Fibroblast of skin of back (primary cell): ENCODE measurements at regions not wholly inside any gene's neighbourhood (a gene's known extent, or its start where the extent isn't known, plus 50 kb on each side); places are given as distances from the start of the nearest gene placed in this dataset.
A peak's percentile ranks its signal among the peaks of the same experiment; 100 is the strongest.

Source experiments
- DNase-seq: peaks from one replicate; pipeline ENCODE4 v3.0.0-alpha.2; 2013

DNA sequence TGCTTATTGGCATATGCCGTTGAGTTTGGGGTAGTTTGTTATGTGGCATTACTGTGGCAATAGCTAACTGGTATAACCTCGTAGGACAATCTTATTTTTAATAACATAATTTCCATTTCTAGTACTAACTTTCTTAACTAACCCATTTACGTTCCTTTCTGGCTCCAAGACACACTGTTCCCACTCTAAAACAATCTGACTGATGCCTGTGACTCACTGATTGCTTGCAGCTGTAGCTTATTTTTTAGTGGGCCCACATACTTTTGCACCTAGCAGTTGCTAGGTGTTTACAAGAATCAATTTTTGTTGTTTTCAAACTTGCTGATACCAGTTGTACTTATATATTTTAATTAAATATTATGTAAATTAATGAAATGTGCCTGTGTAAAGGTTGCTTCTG, 52.2 kb downstream of the FAT3 start:
- DNase-seq, result peak; percentile 54

DNA sequence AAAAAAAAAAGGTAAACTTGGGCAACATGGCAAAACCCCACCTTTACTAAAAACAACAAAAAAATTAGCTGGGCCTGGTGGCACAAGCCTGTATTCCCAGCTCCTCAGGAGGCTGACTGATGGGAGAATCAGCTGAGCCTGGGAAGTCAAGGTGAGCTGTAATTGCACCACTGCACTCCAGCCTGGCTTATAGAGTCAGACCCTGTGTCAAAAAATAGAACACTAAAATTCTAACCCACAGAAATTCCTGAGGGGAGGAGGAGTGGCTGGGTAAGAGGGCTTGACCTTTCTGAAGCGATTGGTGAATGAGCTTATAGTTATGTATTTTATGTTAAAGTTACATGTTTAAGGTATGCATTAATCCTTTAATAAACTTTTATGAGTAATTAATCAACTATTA, 53.3 kb downstream of the FAT3 start:
- peak; percentile 60 for DNase-seq

DNA sequence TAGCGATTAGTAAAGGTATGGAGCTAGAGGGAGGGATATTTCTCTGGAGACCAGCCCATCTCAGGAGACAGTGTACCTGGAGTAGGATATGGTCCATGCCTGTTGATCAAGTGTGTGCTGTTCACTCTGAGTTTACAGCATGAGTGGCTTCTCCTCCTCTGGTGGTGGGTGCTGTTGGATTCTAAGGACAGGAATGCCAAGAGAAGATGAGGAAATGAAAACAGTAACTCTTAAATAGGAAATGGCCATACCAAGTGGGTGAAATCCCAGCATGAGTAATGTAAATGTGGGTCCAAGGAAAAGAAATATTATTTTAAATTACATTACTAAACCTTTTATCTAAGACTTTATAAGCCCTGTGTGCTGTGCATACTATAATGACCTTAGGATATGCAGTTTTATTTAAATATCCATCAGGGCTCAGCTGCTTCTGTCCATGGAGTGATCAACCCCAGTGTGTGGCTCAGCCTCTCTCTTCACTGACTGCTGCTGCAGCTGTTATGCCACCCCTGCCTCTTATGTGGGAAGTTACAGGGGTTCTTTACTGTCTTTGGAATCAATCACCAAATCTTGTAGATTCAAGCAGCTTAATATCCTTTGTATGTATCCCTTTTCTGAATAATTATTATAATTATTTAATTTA, 54.3 kb downstream of the FAT3 start:
- DNase-seq, result peak; percentile 55

DNA sequence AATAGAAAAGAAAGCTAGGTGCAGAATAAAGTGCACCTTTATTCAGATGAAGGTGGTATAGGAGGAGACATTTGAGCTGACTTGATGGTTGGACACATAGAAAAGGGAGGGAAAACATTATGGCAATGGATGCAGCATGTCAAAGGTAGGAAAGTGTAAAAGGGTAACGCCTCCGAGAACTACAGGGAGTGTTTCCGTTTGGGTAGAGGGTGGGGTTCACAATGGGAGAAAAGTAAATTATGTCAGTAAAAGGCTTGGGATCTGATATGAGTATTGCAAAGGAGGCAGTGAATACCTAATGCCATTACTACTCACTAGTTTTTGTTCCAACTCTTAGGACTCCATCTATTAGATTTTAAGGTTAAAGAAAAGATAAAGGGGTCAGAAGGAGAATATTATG, 59.5 kb downstream of the FAT3 start:
- no peak for DNase-seq

DNA sequence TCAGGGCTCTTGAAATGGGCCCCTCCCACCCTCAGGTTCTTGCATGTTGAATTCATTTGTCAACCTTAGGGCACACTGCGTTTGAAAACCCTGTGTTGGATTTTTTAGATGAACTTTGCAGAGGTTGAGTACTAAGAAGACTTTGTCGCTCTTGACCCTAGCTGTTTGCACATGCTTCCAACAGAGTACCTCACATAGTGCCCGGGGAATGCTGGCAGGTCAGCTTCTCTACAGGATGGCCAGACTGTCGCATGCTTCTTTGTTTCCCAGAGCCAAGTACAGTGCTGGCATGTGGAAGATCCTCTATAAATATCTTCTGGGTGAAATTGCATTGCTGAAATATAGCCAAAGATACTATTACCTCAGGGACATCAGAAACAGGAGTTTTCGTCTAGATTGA, 59.9 kb downstream of the FAT3 start:
- DNase-seq, result no peak

DNA sequence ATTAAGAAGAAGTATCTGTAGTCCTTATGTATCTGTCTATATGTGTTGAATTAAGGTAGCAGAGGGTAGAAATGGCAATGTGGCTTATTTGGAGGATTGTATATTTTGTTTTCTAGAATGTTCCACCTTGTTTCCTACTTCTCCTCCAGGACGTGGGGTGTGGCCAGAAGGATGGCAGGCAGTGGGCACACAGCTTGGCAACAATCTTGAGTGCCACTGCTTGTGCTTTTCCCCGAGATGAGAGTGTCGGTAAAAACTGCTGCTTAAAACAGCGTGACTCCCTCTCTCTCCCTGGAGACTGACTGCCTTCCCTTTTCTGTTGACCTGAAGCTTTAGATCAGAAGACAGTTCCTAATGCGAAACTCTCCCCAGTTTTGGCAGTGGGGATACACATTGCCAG, 61.2 kb downstream of the FAT3 start:
- DNase-seq, result no peak

DNA sequence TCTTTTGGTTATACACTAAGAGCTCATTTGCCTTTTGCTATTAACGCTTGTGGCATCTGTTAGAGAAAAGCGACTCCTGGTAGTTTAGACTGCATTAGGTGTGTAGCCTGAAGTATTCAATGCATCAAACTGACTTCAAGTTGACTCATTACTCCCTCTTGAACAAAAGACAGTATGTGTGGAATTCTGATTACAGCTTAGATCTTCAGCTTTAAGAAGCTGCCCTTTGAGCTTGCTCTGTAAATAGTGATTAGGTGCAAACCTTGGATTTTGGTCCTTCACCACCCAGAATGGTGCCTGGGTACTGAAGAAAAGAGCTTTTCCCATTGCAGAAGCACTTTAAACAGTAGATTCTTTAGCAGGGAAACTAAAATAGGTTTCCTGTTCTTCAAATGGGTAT, 62.1 kb downstream of the FAT3 start:
- DNase-seq, result no peak

DNA sequence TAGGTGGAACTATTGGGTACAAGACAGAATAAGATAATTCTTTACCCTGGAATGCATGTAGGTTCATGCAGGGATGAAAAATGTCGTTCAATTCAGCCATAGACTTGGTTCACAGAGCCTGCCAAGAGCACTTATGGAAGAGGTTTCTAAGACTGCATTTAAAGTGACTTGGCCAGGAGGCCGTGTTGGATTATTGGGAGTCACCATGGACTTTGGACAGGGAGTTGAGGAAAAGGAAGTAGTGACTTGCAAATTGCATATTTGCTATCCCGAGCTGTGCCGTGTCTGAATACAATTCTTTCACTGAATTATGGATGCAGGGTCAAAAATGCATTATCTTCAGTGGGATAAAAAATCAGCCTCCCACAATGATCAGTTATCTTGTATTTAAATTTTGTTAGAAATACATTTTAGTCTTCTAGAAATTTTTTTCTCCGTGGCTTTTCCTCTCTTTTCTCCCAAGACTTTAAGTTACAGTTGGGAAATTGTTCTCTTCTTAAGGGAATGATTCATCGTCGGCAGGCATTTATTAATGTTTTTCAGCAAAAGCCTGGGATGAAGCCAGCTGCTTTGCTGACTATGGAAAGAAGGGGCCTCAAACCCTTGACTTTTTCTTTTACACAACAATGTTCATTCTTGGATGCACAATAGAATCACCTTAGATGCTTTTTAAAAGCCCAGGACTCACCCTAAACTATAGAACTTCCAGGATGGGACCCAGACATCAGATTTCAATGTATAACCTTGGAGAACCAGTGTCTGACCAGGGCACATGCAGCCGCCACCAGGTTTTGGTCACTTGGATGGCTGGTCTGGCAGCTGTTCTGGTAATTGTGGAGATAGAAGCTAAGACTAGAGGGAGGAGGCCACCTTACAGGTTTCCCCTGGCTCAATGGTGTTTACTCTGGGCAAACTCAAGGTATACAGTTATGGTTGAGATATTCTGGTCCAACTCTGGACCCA, 70.8 kb downstream of the FAT3 start:
- DNase-seq, result peak; percentile 76

DNA sequence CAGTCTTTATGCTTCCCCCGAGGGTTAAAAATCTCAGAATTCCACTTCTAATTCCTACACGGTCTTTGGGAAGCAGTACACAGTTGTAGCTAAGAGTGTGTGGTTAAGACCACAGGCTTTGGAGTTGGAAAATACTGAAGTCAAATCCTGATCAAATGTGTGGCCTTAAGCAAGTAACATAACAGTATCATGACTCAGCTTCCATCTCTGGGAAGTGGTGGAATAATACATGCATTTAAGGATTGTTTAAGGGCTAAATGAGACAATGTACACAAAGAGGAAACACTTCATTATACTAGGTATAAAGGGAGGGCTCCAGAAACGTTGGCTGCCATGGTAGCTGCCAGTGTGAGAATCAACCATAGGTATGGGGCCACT, 71.5 kb downstream of the FAT3 start:
- DNase-seq, result peak; percentile 91

DNA sequence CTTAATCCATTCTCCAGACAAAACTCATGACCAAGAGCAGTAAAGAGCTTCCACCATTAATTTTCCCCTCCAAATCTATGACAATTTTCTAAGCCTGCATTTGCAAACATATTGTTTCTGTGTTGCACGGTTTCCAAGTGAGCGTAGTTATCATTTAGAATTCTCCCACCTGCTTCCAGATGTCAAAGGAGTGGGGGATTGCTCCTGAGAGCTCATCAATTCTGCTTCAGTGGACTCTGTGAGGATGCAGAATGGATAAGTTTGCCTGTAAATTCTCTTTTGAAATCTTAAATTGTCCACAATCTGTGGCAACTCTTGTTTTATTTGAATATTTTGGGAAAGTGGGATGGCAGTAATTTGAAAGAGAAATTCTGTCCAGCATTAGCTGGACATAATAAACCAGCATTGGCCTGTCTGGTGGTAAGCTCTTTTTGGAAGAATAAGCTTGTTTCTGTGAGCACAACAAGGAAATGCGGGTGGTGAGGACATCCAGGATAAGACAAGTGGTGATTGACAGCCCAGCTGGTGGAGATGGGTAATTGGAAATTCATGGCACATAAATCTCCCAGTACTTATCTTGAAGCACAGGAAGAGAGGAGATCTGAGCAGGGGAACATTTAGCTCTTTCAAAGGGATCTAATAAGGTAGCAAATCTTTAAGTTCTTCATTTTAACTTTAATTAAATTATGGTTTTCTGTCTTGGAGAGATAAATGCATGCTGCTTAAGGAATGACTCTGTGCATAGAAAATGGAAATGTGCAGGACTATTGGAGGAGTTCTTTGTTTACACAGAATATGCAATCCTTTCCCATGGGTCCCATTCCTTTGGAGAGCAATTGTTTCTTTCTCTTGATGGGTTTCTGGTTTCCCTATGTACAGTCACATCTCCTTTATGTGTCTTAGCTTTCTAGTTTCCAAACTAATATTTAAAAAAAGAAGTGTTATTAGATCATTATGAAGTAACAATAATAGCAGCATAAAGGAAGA, 73.2 kb downstream of the FAT3 start:
- peak; percentile 43 for DNase-seq

DNA sequence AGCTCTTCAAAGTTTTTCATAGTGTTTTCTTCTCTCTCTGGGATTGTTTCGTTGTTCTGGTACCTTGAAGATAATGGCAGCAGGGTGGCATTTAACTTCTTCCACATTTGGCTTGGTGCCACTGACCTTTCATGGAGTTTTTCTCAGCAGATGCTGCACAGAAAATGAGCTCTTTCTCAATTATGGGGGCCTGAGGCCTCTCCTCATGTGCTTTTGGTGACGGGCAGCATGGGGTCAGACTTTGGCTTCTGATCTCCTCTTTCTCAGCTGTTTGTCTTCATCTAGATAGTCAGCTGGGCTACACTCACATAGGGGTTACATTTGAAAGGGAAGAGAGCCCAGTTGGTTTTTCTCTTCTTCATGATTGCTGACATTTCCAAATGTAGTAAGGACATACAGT, 76.3 kb downstream of the FAT3 start:
- no peak for DNase-seq

DNA sequence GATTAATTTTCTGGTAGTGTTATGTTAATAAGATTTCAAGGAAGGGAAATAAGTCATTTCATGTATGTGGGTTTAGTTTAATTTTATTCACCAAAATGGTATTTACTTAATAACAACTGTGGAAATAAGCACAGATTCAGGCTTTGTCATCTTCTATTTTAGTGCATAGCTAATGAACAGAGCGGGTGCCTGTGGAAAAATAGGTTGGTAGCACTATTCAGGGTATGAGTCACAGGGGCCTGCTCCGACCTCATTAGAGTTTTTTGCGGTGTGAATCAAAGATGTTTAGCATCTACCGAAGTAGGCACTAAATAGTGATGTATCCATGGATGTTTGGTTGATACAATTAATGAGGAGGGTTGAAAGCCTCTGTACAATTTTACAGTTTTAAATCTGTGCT, 78.2 kb downstream of the FAT3 start:
- peak; percentile 65 for DNase-seq

DNA sequence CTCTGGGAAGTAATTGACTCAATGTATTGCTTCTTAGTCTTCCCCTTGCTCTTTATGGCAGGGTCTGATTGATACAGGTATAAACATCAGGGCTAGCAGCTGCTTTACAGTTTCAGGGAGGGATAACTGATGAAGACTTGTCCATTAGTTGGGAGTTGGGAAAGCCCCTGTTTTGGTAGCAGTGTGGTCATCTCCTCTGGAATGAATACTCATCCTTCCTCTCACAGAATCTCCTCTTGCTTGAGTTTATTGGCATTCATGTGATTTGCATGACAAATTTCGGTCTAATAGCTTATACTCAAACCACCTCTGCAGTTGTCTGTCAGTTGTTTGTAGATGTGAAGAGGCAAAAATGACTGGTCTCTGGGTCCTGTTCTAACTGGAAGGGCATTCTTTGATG, 79.7 kb downstream of the FAT3 start:
- peak; percentile 22 for DNase-seq

DNA sequence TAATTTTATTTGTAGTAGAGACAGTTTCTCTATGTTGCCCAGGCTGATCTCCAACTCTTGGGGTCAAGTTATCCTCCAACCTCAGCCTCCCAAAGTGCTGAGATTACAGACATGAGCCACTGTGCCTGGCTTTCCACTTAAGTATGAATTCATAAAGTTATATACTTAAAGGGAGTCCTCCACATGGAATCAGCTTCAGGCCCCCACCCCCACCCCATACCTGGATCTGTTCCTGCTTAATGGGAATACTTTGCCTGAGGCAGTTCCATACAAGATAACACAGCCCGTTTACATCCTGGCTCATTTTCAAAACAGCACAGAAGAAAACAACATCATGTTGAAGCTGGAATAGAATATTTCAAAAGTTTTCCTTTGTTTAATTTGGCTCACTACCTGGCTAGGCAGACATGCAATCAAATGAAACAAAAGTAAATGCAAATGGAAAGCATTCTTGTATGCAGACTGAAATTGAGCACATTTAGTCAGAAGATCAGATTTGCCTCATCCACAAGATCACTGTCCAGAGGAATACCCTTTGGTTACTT, 82.4 kb downstream of the FAT3 start:
- no peak for DNase-seq

DNA sequence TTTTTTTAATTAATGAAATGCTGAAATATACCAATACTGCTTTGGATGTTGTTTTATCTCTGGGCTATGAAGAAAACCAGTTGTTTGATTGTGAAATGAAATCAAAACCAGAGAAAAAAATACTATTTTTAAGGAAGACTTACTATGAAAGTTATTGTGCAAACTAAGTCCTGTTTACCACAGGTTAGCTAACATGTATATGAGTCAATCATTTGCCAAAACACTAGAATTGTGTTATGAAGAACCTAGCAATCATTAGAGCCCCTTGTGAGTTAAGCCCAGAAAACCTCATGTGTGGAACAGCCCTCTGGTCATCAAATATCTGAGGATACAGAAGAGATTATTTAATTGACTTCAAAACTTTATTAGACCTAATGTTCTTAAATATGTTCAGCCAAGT, 83.7 kb downstream of the FAT3 start:
- no peak for DNase-seq

DNA sequence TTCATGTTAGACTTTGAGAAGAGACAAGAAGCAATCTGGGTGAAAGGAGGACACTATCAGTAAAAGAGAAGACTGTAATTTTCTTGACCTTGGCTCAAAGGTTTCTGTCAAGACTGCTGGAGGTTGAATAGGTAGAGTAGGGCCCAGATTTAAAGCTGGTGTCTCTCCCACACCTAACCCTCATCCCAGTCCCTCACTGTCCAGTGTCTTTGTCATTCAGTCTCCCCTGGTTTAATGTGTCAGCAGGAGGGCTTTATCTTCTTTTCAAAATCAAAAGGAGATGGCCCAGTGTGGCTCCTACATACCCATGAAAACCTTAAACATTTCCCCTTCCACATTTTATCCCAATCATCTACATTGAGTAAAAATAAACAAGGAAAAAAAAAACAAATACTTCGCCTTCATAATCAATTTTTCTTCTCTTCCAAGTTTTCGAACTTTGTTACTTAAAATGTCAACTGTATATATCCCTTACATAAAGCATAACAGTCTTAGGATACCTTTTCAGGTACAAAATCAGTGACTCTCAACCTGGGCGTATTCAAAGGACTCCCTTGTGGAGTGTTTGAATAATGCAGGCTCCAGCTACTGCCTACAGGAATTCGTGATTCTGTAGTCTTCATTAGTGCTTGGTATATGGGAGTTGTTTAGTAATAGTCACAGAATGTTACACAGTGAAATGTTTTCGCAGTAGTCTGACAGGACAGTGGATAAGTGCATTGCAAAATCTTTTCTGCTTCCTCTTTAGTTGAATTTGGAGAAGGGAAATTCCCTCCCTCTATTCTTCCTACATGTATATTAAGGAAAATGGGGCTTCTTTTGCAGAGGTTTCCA, 87.2 kb downstream of the FAT3 start:
- no peak for DNase-seq

DNA sequence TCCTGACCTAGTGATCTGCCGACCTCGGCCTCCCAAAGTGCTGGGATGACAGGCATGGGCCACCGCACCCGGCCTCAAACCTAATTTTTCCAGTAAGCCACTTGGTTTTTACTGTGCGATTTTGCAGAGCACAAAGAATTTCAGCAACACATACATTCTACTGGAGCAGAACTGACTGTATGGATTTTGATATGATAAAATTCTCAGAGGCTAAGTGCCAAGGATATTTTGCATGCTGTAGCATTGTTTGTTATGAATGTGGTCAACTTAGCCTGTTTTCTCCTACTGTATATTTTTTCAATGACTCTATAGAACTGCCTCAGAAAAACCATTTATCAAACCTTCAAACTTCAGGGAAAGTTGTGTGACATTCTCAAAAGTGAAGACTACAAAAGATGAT, 89.2 kb downstream of the FAT3 start:
- no peak for DNase-seq

DNA sequence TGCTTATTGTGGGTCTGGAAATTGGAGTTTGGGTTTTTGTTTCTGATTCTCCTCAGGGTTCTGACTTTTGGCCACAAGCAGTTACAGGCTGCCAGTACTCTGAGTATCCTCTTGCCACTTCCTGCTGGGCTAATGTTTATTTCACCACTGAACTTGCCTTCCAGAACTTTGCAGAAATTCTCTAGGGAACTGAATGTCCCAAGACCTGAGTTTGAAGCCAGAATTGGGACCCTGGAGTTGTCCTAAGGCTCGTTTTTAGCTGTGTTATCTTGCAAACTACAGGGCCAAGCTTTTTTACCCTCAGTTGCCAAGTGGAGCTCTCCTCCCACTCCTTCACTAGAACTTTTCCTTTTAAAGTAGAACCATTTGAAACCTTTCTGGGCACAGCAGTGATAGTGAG, 89.9 kb downstream of the FAT3 start:
- no peak for DNase-seq

DNA sequence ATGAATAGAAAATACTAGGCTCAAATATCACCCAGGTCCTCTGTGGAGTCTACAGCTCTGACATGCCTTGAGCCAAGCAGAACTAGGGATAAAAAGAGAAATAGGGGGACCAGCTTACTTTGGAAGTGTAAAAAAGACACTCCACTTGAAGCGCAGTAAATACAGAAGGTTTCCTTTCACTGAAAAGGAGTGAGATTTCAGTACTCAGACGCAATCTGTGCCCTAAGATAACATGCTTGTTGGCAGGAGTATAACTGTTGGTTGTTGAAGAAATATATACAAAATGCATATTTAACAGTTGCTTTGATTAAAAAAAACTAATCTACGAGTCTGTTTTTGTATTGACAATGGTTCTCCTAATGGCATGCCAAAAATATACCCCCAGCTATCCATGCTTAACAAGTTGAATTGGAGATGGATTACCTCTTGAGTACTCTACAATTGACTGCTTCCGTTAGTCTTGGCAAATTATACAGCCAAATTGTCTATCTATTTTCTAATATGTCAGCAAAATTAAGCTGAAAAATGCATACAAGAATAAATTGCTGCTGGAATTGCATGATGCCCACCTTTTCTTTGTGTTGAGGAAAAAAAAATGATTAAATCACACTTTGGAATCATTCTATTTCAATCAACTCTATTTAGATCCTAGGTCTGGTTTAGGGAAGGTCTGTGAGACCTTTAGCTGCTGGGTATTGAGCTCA, 91.6 kb downstream of the FAT3 start:
- DNase-seq, result no peak

DNA sequence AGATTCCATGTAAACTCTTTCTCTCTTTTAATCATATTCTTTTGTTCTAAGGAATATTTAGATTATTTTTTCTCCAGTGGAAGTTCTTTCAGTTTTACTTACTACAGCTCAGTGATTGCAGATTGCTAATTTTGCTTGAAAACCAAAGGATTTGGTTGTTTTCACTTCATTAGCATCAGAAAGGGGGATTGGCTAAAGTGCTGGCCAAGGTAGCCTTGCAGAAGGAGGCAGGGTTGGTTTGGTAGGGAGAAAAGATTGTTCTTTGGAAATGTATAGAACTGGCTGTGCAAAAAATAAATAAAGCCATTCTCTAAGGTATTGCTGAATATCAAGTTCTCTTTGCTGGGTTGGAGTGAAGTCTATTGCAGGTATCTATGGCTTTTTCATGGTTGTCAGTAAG, 92.6 kb downstream of the FAT3 start:
- no peak for DNase-seq

DNA sequence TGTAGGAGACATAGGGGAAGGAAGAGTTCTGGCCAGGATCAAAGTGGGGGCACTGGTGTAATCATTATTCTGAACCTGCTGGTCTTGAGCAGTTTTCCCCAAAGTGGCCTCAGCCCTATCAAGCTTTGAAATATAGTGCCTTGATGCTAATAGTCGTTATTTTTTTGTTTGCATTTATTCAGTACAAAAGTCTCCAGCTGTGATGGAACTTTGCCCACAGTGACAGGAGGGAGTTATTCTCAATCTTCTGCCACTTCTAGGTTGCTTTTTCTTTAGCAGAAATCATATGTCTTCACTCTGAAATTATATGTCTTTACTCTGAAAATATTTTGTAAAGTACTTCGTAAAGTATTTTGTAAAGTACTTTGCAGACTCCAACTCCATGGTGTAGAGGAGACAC, 93.1 kb downstream of the FAT3 start:
- DNase-seq, result no peak
